ENCODE measurements at regions not wholly inside any gene's neighbourhood (a gene's known extent, or its start where the extent isn't known, plus 50 kb on each side); places are given as distances from the start of the nearest gene placed in this dataset.

GRCh38 chr9:113781381-113781780, 94.7 kb upstream of the ZNF618 start:
- H3K4me3 ChIP-seq (ENCODE audit: low read length) = no peak overlapping the region
- TF ChIP-seq CTCF (IDR thresholded peaks at IDR 0.05; ENCODE audit: insufficient read depth, low read depth, low read length, missing control alignments) = no peak
- no peak for DNase-seq (ENCODE audit: low read depth)

- no peak for DNase-seq (ENCODE audit: low read depth)
- TF ChIP-seq CTCF (IDR thresholded peaks at IDR 0.05; ENCODE audit: insufficient read depth, low read depth, low read length, missing control alignments) = no peak
Observed at GRCh38 chr9:113781896-113782295, 94.2 kb upstream of the ZNF618 start.

GRCh38 chr9:113783475-113783874, 92.6 kb upstream of the ZNF618 start:
- no peak for TF ChIP-seq CTCF (IDR thresholded peaks at IDR 0.05; ENCODE audit: insufficient read depth, low read depth, low read length, missing control alignments)

More at GRCh38 chr9:113781896-113782295, 94.2 kb upstream of the ZNF618 start:
- no peak overlapping the region for H3K4me3 ChIP-seq (ENCODE audit: low read length)

GRCh38 chr9:113785334-113785733, 90.8 kb upstream of the ZNF618 start:
- no peak for TF ChIP-seq CTCF (IDR thresholded peaks at IDR 0.05; ENCODE audit: insufficient read depth, low read depth, low read length, missing control alignments)
- no peak overlapping the region for H3K4me3 ChIP-seq (ENCODE audit: low read length)
- no peak for DNase-seq (ENCODE audit: low read depth)

More at GRCh38 chr9:113783475-113783874, 92.6 kb upstream of the ZNF618 start:
- H3K4me3 ChIP-seq (ENCODE audit: low read length) = no peak overlapping the region
- no peak for DNase-seq (ENCODE audit: low read depth)

GRCh38 chr9:113786071-113786470, 90.0 kb upstream of the ZNF618 start:
- no peak overlapping the region for H3K4me3 ChIP-seq (ENCODE audit: low read length)
- no peak for TF ChIP-seq CTCF (IDR thresholded peaks at IDR 0.05; ENCODE audit: insufficient read depth, low read depth, low read length, missing control alignments)
- DNase-seq (ENCODE audit: low read depth) = no peak

- no peak for DNase-seq (ENCODE audit: low read depth)
- no peak for TF ChIP-seq CTCF (IDR thresholded peaks at IDR 0.05; ENCODE audit: insufficient read depth, low read depth, low read length, missing control alignments)
- H3K4me3 ChIP-seq (ENCODE audit: low read length) = no peak overlapping the region
Observed at GRCh38 chr9:113787871-113788270, 88.2 kb upstream of the ZNF618 start.

- DNase-seq (ENCODE audit: low read depth) = no peak
- no peak overlapping the region for H3K4me3 ChIP-seq (ENCODE audit: low read length)
- TF ChIP-seq CTCF (IDR thresholded peaks at IDR 0.05; ENCODE audit: insufficient read depth, low read depth, low read length, missing control alignments) = no peak
Observed at GRCh38 chr9:113788616-113789330, 87.3 kb upstream of the ZNF618 start.

All from epithelial cell of esophagus (primary cell).